ENCODE measurements at regions not wholly inside any gene's neighbourhood (a gene's known extent, or its start where the extent isn't known, plus 50 kb on each side); places are given as distances from the start of the nearest gene placed in this dataset.

DNA sequence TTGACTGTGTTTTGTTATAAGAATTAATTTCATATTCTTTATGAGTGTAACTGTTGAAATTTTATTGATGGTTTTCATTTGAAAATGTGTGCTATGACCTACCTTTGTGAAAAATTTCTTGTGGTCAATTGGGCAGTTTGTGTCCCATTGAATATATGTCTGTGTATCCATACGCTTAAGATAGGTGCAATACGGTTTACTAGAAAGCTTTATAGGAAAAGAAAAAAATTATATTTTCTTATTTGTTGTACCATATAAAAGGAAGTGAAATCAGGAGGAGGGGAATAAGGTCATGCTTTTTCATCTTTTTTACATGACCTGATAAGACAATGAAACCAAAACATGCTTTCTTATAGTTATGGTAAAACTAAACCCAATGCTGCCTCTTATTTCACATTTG, 807.7 kb downstream of the USP25 start:
- WGBS, 4 donors: 44 to 78% (median 50%) methylated on average over 2 of the region's 2 CpGs
- DNase-seq (no peak), ATAC-seq (no peak)
- Histone ChIP-seq H3K4me1 (peaks cover 0 to 33% (median 9%) of the 10 kb centered on the region in 12 donors), H3K4me3 (peak overlapping the region; percentile 4 to 62 (median 54)), H3K36me3 (peaks cover 0 to 7% (median 0%) of the 10 kb centered on the region in 9 donors), H3K27me3 (no peaks in the 10 kb centered on the region), H3K27ac (peak overlapping the region; percentile 75 to 92 (median 84)), H3K9me3 (peaks cover 0 to 4% (median 0%) of the 10 kb centered on the region in 12 donors)
- TF ChIP-seq, protein P1, sequence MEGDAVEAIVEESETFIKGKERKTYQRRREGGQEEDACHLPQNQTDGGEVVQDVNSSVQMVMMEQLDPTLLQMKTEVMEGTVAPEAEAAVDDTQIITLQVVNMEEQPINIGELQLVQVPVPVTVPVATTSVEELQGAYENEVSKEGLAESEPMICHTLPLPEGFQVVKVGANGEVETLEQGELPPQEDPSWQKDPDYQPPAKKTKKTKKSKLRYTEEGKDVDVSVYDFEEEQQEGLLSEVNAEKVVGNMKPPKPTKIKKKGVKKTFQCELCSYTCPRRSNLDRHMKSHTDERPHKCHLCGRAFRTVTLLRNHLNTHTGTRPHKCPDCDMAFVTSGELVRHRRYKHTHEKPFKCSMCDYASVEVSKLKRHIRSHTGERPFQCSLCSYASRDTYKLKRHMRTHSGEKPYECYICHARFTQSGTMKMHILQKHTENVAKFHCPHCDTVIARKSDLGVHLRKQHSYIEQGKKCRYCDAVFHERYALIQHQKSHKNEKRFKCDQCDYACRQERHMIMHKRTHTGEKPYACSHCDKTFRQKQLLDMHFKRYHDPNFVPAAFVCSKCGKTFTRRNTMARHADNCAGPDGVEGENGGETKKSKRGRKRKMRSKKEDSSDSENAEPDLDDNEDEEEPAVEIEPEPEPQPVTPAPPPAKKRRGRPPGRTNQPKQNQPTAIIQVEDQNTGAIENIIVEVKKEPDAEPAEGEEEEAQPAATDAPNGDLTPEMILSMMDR (IDR thresholded peaks at IDR 0.05): no peak
- TF ChIP-seq POLR2A (IDR thresholded peaks at IDR 0.05): no peak
- intact Hi-C loops (cut with DNase I): loop anchor here in 8 of 10 donors (2.0 to 10.0 kb wide), 7 partner anchors 40 to 230 kb away; no protein-coding TSS in a partner anchor

DNA sequence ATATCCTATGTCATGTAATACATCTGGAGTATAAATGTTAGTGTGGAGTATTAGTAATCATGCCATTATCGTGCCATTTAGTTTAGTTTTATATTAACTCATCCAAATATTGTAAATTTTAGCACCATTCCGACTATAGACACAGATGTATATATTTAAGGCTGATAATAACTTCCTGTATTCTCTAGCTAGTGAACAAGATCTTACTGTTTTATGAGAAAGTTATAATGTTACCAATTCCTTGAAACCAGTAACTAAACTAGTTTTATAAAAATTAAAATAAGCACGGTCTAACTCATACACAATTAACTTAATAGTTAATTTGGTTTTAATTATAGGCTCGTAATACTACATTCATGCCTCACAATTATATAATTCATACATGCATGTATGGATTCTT, 808.6 kb downstream of the USP25 start:
- Histone ChIP-seq H3K4me3 (peak overlapping the region in 9 of 12 donors; percentile 2 to 62 (median 55)), H3K27ac (peak overlapping the region in 9 of 12 donors; percentile 75 to 92 (median 84)), H3K4me1 (peaks cover 0 to 24% (median 7%) of the 10 kb centered on the region in 12 donors), H3K9me3 (peaks cover 0 to 4% (median 0%) of the 10 kb centered on the region in 12 donors), H3K27me3 (no peaks in the 10 kb centered on the region), H3K36me3 (peaks cover 0 to 7% (median 0%) of the 10 kb centered on the region in 9 donors)
- no peak for ATAC-seq
- intact Hi-C loops (cut with DNase I): loop anchor here in 8 of 10 donors (2.0 to 10.0 kb wide), 7 partner anchors 39 to 231 kb away; no protein-coding TSS in a partner anchor
- no peak for DNase-seq
- TF ChIP-seq POLR2A (IDR thresholded peaks at IDR 0.05): no peak
- TF ChIP-seq, protein P1 (IDR thresholded peaks at IDR 0.05): no peak
- 76 to 83% (median 78%) methylated on average over 4 of the region's 4 CpGs for WGBS, 4 donors

DNA sequence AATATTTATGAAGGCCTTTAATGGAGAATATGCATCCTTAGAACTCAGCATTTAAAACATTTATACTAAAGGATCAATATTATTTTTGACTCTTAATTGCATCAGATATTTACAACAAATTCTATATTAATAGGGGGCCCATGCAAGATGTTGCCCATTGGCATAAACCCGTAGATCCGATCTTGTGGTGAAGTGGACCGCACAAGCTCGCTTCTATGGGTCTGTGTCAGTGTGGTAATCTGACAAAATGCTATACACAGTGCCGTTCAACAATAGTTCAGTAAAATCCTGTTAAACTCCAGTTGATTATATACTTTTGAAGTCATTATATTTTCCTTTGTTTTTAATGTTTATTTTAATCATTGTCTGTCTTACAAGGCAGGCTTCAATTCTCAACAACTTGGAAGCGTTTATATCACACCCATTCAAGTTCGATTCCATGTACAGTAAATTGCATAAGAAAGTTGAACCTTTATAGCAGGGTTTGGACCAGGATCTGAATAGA, 809.2 kb downstream of the USP25 start:
- DNase-seq (no peak), ATAC-seq (no peak)
- intact Hi-C loops (cut with DNase I): loop anchor here in 8 of 10 donors (2.0 to 10.0 kb wide), 7 partner anchors 38 to 232 kb away; no protein-coding TSS in a partner anchor
- H3K27me3 ChIP-seq: no peaks in the 10 kb centered on the region
- H3K9me3 ChIP-seq: peaks cover 0 to 4% (median 0%) of the 10 kb centered on the region in 12 donors
- H3K36me3 ChIP-seq: peaks cover 0 to 7% (median 0%) of the 10 kb centered on the region in 9 donors
- WGBS, 4 donors: 91 to 96% (median 93%) methylated on average over 7 of the region's 7 CpGs
- TF ChIP-seq POLR2A (IDR thresholded peaks at IDR 0.05): no peak
- TF ChIP-seq, protein P1 (IDR thresholded peaks at IDR 0.05): no peak
- peak overlapping the region in 4 of 12 donors; percentile 54 to 61 (median 56) for H3K4me3 ChIP-seq
- peaks cover 0 to 18% (median 4%) of the 10 kb centered on the region in 12 donors for H3K4me1 ChIP-seq
- peak overlapping the region in 2 of 12 donors; percentile 87 to 92 for H3K27ac ChIP-seq

DNA sequence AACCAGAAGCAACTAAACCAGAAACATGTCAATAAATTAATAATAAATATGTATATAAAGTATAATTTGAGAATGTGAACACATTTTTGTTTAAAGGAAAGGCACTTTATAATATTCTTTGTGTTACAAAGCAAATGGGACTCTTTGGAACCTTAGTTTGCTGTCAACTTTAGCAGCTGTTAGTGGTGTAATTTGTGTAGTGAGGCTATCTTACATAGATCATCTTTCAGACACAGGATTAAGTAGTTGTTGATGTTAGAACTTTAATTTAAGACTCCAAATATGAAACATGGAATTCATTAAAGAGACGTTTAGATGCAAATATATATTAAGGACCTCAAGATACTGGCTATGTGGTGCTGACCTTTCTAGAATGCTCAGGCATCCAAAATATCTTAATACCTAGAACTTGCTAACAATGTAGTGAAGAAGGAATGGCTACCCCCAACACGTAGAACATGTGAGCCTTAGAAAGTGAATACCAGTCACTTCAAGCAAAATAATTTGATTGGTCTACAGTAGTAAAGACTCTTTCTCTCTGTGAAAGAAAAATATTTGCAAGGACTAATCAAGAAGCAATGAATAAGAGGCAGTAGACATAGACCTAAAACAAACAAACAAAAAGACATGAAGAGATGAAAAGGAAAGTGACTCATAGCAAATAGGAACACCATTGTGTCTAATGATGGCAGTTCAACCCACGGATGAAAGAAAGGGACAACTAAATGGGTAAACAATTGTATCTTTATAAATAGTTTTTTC, 811.4 kb downstream of the USP25 start:
- 68 to 83% (median 79%) methylated on average over 3 of the region's 3 CpGs for WGBS, 4 donors
- H3K36me3 ChIP-seq: peaks cover 0 to 7% (median 0%) of the 10 kb centered on the region in 9 donors
- DNase-seq (no peak), ATAC-seq (no peak)
- TF ChIP-seq, protein P1 (IDR thresholded peaks at IDR 0.05): no peak
- no peak for TF ChIP-seq POLR2A (IDR thresholded peaks at IDR 0.05)
- peaks cover 0 to 7% (median 0%) of the 10 kb centered on the region in 12 donors for H3K9me3 ChIP-seq
- H3K4me1 ChIP-seq: peaks cover 0 to 16% (median 3%) of the 10 kb centered on the region in 12 donors
- intact Hi-C loops (cut with DNase I): no loop called here
- H3K27ac ChIP-seq: no peak overlapping the region
- no peak overlapping the region for H3K4me3 ChIP-seq
- H3K27me3 ChIP-seq: no peaks in the 10 kb centered on the region

All from heart left ventricle (tissue), 16 donors.